ENCODE measurements at regions not wholly inside any gene's neighbourhood (a gene's known extent, or its start where the extent isn't known, plus 50 kb on each side); places are given as distances from the start of the nearest gene placed in this dataset.

DNA sequence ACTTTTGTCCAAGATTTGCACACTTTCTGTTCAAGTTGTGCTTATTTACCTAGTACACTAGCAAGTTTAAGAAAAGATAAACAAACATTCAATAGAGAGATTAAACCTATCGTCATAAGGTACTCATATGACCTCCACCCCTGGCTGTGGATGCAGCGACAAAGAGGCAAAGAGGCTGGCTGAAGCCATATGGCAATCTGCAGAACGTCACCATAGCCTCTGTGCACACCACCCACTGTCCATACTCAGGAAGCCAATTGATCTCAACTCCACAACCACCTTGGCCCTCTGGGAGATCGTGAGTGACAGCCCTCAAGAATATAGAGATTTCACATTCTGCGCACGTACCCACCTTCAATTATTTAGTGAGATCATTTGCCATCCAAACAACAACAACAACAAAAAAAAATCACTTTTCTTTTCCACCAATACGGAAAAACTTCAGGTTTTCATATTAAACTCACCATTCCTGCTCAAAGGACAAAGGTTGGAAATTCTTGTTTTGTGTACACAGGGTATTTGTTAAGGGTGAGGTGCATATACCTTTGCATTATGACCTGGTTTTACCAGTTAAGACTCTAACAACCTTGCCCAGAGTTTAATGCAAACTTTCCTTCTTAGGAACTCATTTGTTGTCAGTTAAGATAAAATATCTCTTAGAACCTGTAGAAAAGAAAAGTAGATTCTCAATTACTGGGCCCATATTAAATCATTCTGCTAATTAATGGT, 243.0 kb upstream of the FSTL5 start:
- TF ChIP-seq CTCF (IDR thresholded peaks at IDR 0.05) (no peak), POLR2A (IDR thresholded peaks at IDR 0.05) (no peak), POLR2AphosphoS5 (IDR thresholded peaks at IDR 0.05; ENCODE audit: insufficient read depth in 1 of 2, low read depth in 1 of 2) (no peak)

All from vagina (tissue), 2 donors.